Mucosa of descending colon (tissue), 3 donors: ENCODE measurements at regions not wholly inside any gene's neighbourhood (a gene's known extent, or its start where the extent isn't known, plus 50 kb on each side); places are given as distances from the start of the nearest gene placed in this dataset.

Experiments
- ATAC-seq: fragments of 200-7000 bp; cut with Tn5 transposase; one replicate; pipeline ENCODE4 v1.9.1; 2020; ENCODE audit warnings: mild to moderate bottlenecking, moderate library complexity
- DNase-seq, 3 donors: peaks; one replicate each; pipeline ENCODE4 v3.0.0-alpha.2; 2020
- H3K36me3 ChIP-seq: fragments of 200-600 bp; one replicate; pipeline ENCODE4 v1.8.0; 2021; ENCODE audit warnings: low read depth, mild to moderate bottlenecking
- H3K4me1 ChIP-seq: fragments of 200-600 bp; one replicate; pipeline ENCODE4 v1.8.0; 2021; ENCODE audit warnings: low read depth, mild to moderate bottlenecking
- H3K4me3 ChIP-seq: fragments of 200-600 bp; one replicate; pipeline ENCODE4 v1.8.0; 2021; ENCODE audit warnings: mild to moderate bottlenecking
- H3K9me3 ChIP-seq: fragments of 200-600 bp; one replicate; pipeline ENCODE4 v1.8.0; 2021; ENCODE audit warnings: mild to moderate bottlenecking
- CTCF ChIP-seq: fragments of 200-600 bp; IDR thresholded peaks from one replicate; pipeline ENCODE4 v1.8.0; 2022; ENCODE audit warnings: antibody characterized with exemption, mild to moderate bottlenecking
- intact Hi-C, 2 donors: fragments of 100-400 bp; cut with DNase I in 1 of 2; cut with micrococcal nuclease in 1 of 2; formaldehyde crosslinking; loops; one replicate each; pipeline versions ENCODE4 v1.11.0 to v1.11.1; 2022; cut with DNase I, micrococcal nuclease
- donor health status: DM: no; HTN: no; CAD: no; lungs with moderate emphysema.
- donor health status: DM: no; HTN: no; CAD: no.
- donor health status: DM: no; HTN: yes; CAD: no.

- Histone ChIP-seq H3K9me3 (no peaks in the 10 kb centered on the region), H3K4me1 (peaks cover 16% of the 10 kb centered on the region), H3K4me3 (no peak overlapping the region), H3K36me3 (no peaks in the 10 kb centered on the region)
- no peak for TF ChIP-seq CTCF
- intact Hi-C loops = no loop called here
- ATAC-seq (no peak), DNase-seq (no peak)
These were observed 65.1 kb upstream of the RASD2 start for GRCh38 chr22:35475545-35475944.

DNA sequence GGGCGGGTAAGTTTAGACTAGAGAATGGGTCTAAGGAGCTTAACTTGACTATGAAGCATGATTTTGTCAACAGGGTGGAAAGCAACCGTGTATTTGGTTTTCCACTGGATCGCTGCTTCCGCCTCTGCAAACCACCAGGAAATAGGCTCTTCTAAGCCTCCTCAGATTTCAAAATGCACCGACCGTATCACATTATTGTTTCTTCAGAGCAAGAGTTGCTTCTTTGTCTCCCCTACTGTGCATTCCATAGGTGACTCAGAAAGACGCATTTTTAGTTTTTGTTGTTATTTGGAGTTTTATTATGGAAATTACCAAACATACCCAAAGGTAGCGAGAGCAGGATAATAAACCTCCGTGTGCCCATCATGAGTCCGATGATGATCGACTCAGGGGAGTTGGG, 64.3 kb upstream of the RASD2 start:
- intact Hi-C loops = no loop called here
- no peak for TF ChIP-seq CTCF
- ATAC-seq (no peak), DNase-seq (no peak)
- no peak overlapping the region for H3K4me3 ChIP-seq
- H3K9me3 ChIP-seq = no peaks in the 10 kb centered on the region
- no peaks in the 10 kb centered on the region for H3K36me3 ChIP-seq
- peaks cover 21% of the 10 kb centered on the region for H3K4me1 ChIP-seq

GRCh38 chr22:35477911-35478582, 62.6 kb upstream of the RASD2 start:
- DNase-seq = peak; percentile 68 to 89 (median 76)
- H3K4me3 ChIP-seq = no peak overlapping the region
- no peak for TF ChIP-seq CTCF
- peaks cover 21% of the 10 kb centered on the region for H3K4me1 ChIP-seq
- ATAC-seq = peak; percentile 61
- H3K9me3 ChIP-seq = no peaks in the 10 kb centered on the region
- intact Hi-C loops = no loop called here
- no peaks in the 10 kb centered on the region for H3K36me3 ChIP-seq

- Histone ChIP-seq H3K9me3 (no peaks in the 10 kb centered on the region), H3K4me1 (peaks cover 21% of the 10 kb centered on the region), H3K4me3 (no peak overlapping the region), H3K36me3 (no peaks in the 10 kb centered on the region)
- ATAC-seq = no peak
- intact Hi-C loops = no loop called here
- DNase-seq = no peak
- TF ChIP-seq CTCF = no peak
These were observed 62.0 kb upstream of the RASD2 start for GRCh38 chr22:35478633-35479107.

DNA sequence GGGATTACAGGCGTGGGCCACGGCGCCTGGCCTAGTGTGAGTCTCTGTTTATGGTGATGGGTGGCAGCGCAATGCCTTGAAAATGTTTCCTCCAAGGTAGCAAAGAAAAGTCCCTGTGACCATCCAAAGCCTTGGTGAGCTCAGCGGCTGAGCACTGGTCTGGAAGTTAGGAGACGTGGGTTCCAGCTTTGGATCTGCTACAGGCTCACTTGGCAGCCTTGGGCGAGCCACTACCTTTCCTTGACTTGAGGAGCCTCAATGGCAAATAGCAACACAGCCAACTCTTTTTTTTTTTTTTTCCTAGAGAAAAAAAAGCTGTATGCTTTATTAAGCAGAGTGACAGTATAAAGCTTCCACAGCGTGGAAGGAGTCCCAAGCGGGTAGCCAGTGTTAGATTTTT, 61.3 kb upstream of the RASD2 start:
- no peak overlapping the region for H3K4me3 ChIP-seq
- H3K36me3 ChIP-seq = no peaks in the 10 kb centered on the region
- H3K9me3 ChIP-seq = no peaks in the 10 kb centered on the region
- ATAC-seq (no peak), DNase-seq (no peak)
- intact Hi-C loops = no loop called here
- TF ChIP-seq CTCF = no peak
- peaks cover 21% of the 10 kb centered on the region for H3K4me1 ChIP-seq
